B cell (primary cell): ENCODE measurements at regions not wholly inside any gene's neighbourhood (a gene's known extent, or its start where the extent isn't known, plus 50 kb on each side); places are given as distances from the start of the nearest gene placed in this dataset.

ENCODE experiments used
- ATAC-seq: fragments of 200-7000 bp; cut with Tn5 transposase; one replicate; pipeline ENCODE4 v1.10.0; 2021; ENCODE audit warnings: low read depth, mild to moderate bottlenecking, moderate number of reproducible peaks, moderate library complexity
- CTCF ChIA-PET: fragments of 350-600 bp; sonication (Branson Sonifier 250); formaldehyde crosslinking; loops from one replicate; lab custom pipeline; 2021; ENCODE audit warnings: antibody characterized with exemption, inconsistent platforms; lab: Charles Lee
- POLR2A ChIA-PET: fragments of 350-600 bp; sonication (Branson Sonifier 250); formaldehyde crosslinking; loops from one replicate; lab custom pipeline; 2021; ENCODE audit warnings: antibody characterized with exemption; lab: Charles Lee
- DNase-seq: peaks from one replicate; pipeline ENCODE4 v3.0.0; 2013
- H2AFZ ChIP-seq: 2 replicates; pipeline ENCODE4 v1.6.1; 2012; ENCODE audit warnings: mild to moderate bottlenecking, low read depth, low read length; ENCODE audit not compliant: insufficient read depth, poor library complexity, severe bottlenecking
- H3K27ac ChIP-seq, 2 donors: 1 replicate in 1 of 2; 2 replicates in 1 of 2; pipeline ENCODE4 v1.5.1; 2012 to 2013; ENCODE audit warnings: low read length in 2 of 2, mild to moderate bottlenecking in 2 of 2, moderate library complexity in 1 of 2
- H3K27me3 ChIP-seq, 4 experiments: fragments of 200-600 bp in 1 of 4; sonication (generic) in 1 of 4; replicated peaks in 1 of 4; 1 replicate in 2 of 4; 2 replicates in 2 of 4; pipeline versions ENCODE4 v1.6.1 to v1.7.0; 2013 to 2016; ENCODE audit warnings: low read length in 3 of 4, mild to moderate bottlenecking in 2 of 4, mixed read lengths in 1 of 4, moderate library complexity in 1 of 4; ENCODE audit not compliant: insufficient read depth in 4 of 4, control insufficient read depth in 3 of 4; ENCODE audit errors: control extremely low read depth in 1 of 4
- H3K36me3 ChIP-seq, 2 experiments: replicated peaks in 1 of 2; 1 replicate in 1 of 2; 2 replicates in 1 of 2; pipeline versions ENCODE4 v1.6.1 to v1.7.1; 2013; ENCODE audit warnings: low read length in 1 of 2; ENCODE audit not compliant: insufficient read depth in 2 of 2, control insufficient read depth in 1 of 2; ENCODE audit errors: control extremely low read depth in 1 of 2, extremely low read depth in 1 of 2
- H3K4me1 ChIP-seq, 2 donors: fragments of 200-600 bp in 1 of 2; sonication (generic) in 1 of 2; 1 replicate in 1 of 2; 2 replicates in 1 of 2; pipeline versions ENCODE4 v1.5.1 to v1.6.1; 2013 to 2017; ENCODE audit warnings: low read length in 2 of 2; ENCODE audit not compliant: control insufficient read depth in 2 of 2, insufficient read depth in 2 of 2
- H3K4me2 ChIP-seq: replicated peaks from 2 replicates; pipeline ENCODE3; 2012; ENCODE audit warnings: mild to moderate bottlenecking, low read depth, low read length; ENCODE audit not compliant: poor library complexity, severe bottlenecking
- H3K4me3 ChIP-seq, 5 experiments: fragments of 200-600 bp in 1 of 5; sonication (generic) in 1 of 5; 1 replicate in 3 of 5; 2 replicates in 2 of 5; pipeline versions ENCODE4 v1.5.1 to v1.7.0; 2011 to 2016; ENCODE audit warnings: low read length in 4 of 5, mild to moderate bottlenecking in 4 of 5, low read depth in 2 of 5, control low read depth in 1 of 5, moderate library complexity in 1 of 5; ENCODE audit not compliant: insufficient read depth in 1 of 5; ENCODE audit errors: control extremely low read depth in 1 of 5, extremely low read depth in 1 of 5
- H3K79me2 ChIP-seq: fragments of 200-600 bp; sonication (generic); one replicate; pipeline ENCODE4 v1.6.0; 2016; ENCODE audit warnings: low read length; ENCODE audit not compliant: control insufficient read depth, insufficient read depth
- H3K9ac ChIP-seq: fragments of 200-600 bp; sonication (generic); 2 replicates; pipeline ENCODE4 v1.6.1; 2017; ENCODE audit warnings: mild to moderate bottlenecking, low read length, moderate library complexity
- H3K9me3 ChIP-seq, 3 donors: one replicate each; pipeline versions ENCODE4 v1.6.1 to v1.7.1; 2013; ENCODE audit warnings: low read length in 2 of 3; ENCODE audit not compliant: control insufficient read depth in 2 of 3, insufficient read depth in 1 of 3; ENCODE audit errors: control extremely low read depth in 1 of 3
- H4K20me1 ChIP-seq: 2 replicates; pipeline ENCODE4 v1.6.0; 2012; ENCODE audit warnings: mild to moderate bottlenecking, low read length; ENCODE audit not compliant: insufficient read depth, control insufficient read depth, poor library complexity, severe bottlenecking
- H3K27ac Mint-ChIP-seq: one replicate; pipeline ENCODE4 v1.8.0; 2021; ENCODE audit warnings: mixed read lengths
- H3K27me3 Mint-ChIP-seq: one replicate; pipeline ENCODE4 v1.8.0; 2021; ENCODE audit warnings: mixed read lengths
- H3K4me1 Mint-ChIP-seq: one replicate; pipeline ENCODE4 v1.8.0; 2021; ENCODE audit warnings: mixed read lengths
- H3K4me3 Mint-ChIP-seq: one replicate; pipeline ENCODE4 v1.8.0; 2021; ENCODE audit warnings: mixed read lengths
- H3K9me3 Mint-ChIP-seq: one replicate; pipeline ENCODE4 v1.8.0; 2022; ENCODE audit warnings: mixed read lengths; ENCODE audit not compliant: insufficient read depth
- CTCF ChIP-seq: fragments of 200-600 bp; IDR thresholded peaks from one replicate; pipeline ENCODE4 v1.8.0; 2022; ENCODE audit warnings: antibody characterized with exemption, mild to moderate bottlenecking
- EZH2 ChIP-seq: IDR thresholded peaks from 2 replicates; pipeline ENCODE4 v1.6.1; 2012; ENCODE audit warnings: borderline replicate concordance, low read depth, mild to moderate bottlenecking, moderate library complexity, low read length; ENCODE audit not compliant: insufficient read depth, poor library complexity, severe bottlenecking
- WGBS: methylation state at CpG from one replicate; pipeline ENCODE4 v1.1.5; 2013; ENCODE audit warnings: missing lambda C conversion rate; ENCODE audit not compliant: insufficient coverage; 5-methylcytosine and 5-hydroxymethylcytosine counted together
- intact Hi-C: fragments of 100-400 bp; cut with micrococcal nuclease; formaldehyde crosslinking; loops from one replicate; pipeline ENCODE4 v1.10.0; 2022

GRCh38 chr16:48444574-48444973 lies 59.4 kb upstream of the SIAH1 start:
- no peak overlapping the region for H3K4me2 ChIP-seq
- Mint-ChIP-seq H3K4me1 (no peaks in the 10 kb centered on the region), H3K27ac (no peak overlapping the region), H3K4me3 (no peak overlapping the region), H3K9me3 (no peaks in the 10 kb centered on the region), H3K27me3 (no peaks in the 10 kb centered on the region)
- no peaks in the 10 kb centered on the region for H3K9me3 ChIP-seq
- H3K4me3 ChIP-seq: no peak overlapping the region
- DNase-seq (no peak), ATAC-seq (no peak)
- H3K36me3 ChIP-seq: no peaks in the 10 kb centered on the region
- ChIA-PET CTCF (no interaction called here), POLR2A (no interaction called here)
- no peaks in the 10 kb centered on the region for H3K27me3 ChIP-seq
- no peak overlapping the region for H2AFZ ChIP-seq
- no peak overlapping the region for H3K27ac ChIP-seq
- peaks cover 0 to 8% of the 10 kb centered on the region in 2 donors for H3K4me1 ChIP-seq
- no peaks in the 10 kb centered on the region for H4K20me1 ChIP-seq
- H3K9ac ChIP-seq: no peak overlapping the region
- TF ChIP-seq CTCF (no peak), EZH2 (no peak)
- no peaks in the 10 kb centered on the region for H3K79me2 ChIP-seq
- WGBS: 96% methylated on average over 5 of the region's 6 CpGs
- intact Hi-C loops: no loop called here

- no peak overlapping the region for H3K4me3 Mint-ChIP-seq
- ATAC-seq: no peak
- no peaks in the 10 kb centered on the region for H3K4me1 Mint-ChIP-seq
- no peaks in the 10 kb centered on the region for H3K27me3 Mint-ChIP-seq
- H3K79me2 ChIP-seq: no peaks in the 10 kb centered on the region
- no peak overlapping the region for H3K9ac ChIP-seq
- TF ChIP-seq CTCF: no peak
- TF ChIP-seq EZH2: no peak
- DNase-seq: no peak
- H3K27ac Mint-ChIP-seq: no peak overlapping the region
- no peaks in the 10 kb centered on the region for H3K27me3 ChIP-seq
- H3K9me3 Mint-ChIP-seq: no peaks in the 10 kb centered on the region
- no peaks in the 10 kb centered on the region for H3K36me3 ChIP-seq
- no peak overlapping the region for H3K4me2 ChIP-seq
- no peaks in the 10 kb centered on the region for H3K9me3 ChIP-seq
- intact Hi-C loops: no loop called here
- ChIA-PET POLR2A (no interaction called here), CTCF (interaction anchor here (1.6 kb wide), 1 partner anchor 12 kb away, joined by 4 read pairs; no protein-coding TSS in a partner anchor)
- H3K4me3 ChIP-seq: no peak overlapping the region
- H4K20me1 ChIP-seq: no peaks in the 10 kb centered on the region
- no peak overlapping the region for H3K27ac ChIP-seq
- H2AFZ ChIP-seq: no peak overlapping the region
- H3K4me1 ChIP-seq: peaks cover 0 to 8% of the 10 kb centered on the region in 2 donors
These were observed 57.2 kb upstream of the SIAH1 start for GRCh38 chr16:48442379-48442778.
